Stimulated activated CD4-positive, alpha-beta T cell treated with anti-CD3 and anti-CD28 coated beads, Interleukin-12 subunit alpha, Interleukin-12 subunit beta, amount 100 ng/mL, for 4 hours (primary cell): ENCODE measurements at regions not wholly inside any gene's neighbourhood (a gene's known extent, or its start where the extent isn't known, plus 50 kb on each side); places are given as distances from the start of the nearest gene placed in this dataset.

Source experiments
- DNase-seq: peaks from one replicate; pipeline ENCODE4 v3.0.0-alpha.2; 2020

- DNase-seq, result no peak
Measured at GRCh38 chr16:79326549-79326948, 274.0 kb downstream of the MAF start.

DNA sequence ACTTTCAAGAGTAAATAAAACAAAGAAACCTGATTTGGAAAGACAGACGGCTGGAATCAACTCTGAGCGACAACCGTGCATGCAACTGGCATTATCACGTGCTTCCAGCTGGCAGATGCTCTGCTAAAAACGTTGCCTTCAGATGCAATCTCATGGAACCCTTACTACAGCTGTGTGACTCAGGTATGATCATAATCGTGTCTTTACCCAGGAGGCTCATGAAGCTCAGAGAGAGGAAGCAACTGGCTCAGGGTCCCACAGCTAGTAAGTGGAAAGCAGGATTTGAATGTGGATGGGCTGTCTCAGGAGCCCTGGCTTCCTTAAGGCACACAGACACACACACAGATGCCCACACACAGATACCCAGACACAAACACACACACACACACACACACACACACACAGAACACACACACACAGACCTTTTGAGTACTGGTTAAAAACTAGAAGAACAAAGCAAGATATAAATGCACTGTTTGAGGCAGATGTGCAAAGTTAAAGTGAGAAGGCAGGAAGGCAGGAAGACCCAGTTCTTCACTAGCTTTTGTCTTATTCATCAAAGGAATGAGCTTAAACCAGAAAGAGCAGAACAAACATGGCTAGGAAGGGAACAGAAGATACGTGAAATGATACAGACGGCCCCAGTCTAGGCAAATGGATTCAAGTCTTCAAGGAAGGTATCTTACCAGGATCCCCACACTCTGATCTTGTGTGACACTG, 275.2 kb downstream of the MAF start:
- DNase-seq, result no peak

- DNase-seq, result no peak
Measured at GRCh38 chr16:79320956-79321355, 279.6 kb downstream of the MAF start.

GRCh38 chr16:79318143-79318899, 282.2 kb downstream of the MAF start:
- no peak for DNase-seq

DNA sequence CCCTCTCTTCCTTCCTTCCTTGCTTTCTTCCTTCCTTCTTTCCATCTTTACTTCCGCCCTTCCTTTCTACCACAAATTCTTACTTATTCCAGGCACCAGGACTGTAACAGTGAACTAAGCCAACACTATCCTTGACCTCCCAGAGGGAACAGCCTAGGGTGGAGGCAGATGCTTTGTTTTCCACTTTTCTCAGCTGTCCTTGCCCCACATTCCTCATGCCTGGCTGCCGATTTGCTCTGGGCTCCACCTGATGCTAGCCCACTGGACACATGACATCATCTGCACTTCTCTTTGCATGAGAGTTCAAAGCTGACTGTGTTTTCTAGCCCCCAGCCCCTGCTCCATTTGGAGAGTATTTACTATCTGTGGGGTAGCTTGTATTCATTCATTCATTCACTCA, 283.0 kb downstream of the MAF start:
- no peak for DNase-seq

DNA sequence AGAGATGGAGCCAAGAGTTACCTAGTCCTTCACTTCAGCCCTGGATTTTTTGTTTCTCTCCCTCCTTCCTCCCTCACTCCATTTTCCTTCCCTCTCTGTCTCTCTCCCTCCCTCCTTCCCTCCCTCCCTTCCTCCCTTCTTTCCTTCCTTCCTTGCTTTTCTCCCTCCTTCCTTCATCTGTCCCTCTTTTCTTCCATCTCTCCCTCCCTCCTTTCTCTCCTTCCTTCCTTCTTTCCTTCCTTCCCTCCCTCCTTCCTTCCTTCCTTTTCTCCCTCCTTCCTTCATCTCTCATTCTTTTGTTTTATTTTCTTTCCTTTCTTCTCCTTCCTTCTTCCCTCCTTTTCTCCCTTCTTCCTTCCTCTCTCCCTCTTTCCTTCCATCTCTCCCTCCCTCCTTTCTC, 283.5 kb downstream of the MAF start:
- no peak for DNase-seq

DNA sequence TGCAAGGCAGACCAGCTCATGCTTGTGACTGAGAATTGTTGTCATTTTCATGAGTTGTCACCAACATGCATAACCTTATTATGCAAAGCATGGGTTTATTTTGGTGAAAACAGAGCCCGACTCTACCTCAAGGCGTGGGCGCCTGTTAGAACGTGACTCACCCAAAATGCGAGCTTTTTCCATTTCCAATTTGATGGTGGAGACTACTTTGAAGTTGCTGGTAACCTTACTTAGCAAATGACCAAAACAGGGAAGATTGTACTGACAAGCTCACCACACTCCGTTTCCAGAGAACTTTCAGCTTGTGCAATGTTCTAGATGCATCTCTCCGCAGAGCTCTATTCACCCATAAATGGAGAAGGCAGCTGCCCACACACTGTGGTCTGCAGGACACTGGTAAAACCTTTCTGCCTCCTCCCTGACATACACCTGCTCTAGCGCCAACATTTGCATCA, 284.5 kb downstream of the MAF start:
- peak; percentile 44 for DNase-seq

- no peak for DNase-seq
Measured at GRCh38 chr16:79312502-79312901, 288.0 kb downstream of the MAF start.

DNA sequence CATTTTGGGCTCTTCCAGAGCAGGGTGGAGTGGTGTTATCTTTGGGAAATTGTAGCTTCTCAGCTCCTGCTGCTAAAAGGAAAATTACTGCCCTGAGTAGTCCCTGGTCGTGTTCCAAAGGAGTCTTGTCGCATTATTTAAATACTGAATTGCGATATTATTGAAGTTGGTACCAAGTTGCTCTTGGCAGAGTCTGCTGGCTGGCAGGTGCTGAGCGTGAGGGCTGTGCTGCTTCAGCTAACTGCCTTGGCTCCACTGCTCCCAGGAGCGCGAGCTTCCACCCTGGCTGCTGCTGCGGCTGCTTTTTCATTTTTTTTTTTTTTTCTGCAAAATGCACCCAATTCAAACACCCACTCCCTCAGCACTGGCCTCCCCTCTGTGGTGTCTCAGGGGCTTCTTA, 289.8 kb downstream of the MAF start:
- no peak for DNase-seq

GRCh38 chr16:79309606-79310005, 290.9 kb downstream of the MAF start:
- DNase-seq, result no peak

- no peak for DNase-seq
Measured at GRCh38 chr16:79307214-79307613, 293.3 kb downstream of the MAF start.

- DNase-seq, result no peak
Measured at GRCh38 chr16:79305074-79305473, 295.5 kb downstream of the MAF start.

DNA sequence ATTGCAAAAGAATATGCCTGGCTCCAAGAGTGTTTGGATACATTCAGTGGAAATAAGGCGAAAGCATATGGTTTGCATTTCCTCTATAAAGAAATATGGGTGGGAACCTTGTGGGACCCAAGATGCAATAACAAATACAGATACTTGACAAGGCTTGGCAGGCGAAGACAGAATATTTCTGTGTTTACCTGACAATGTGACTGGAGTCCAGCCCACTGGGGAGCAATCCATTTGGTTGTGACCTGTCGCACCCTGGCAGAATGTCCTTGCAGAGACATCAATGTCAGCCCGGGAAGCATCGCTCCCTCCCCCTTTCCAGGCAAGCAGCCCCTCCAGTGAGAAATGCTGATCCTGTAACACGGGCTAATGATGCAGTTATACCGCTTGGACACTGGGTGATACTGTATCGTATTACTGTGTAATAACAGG, 296.6 kb downstream of the MAF start:
- DNase-seq, result no peak

GRCh38 chr16:79303206-79303605, 297.3 kb downstream of the MAF start:
- DNase-seq, result no peak

- DNase-seq, result no peak
Measured at GRCh38 chr16:79302731-79303130, 297.8 kb downstream of the MAF start.

DNA sequence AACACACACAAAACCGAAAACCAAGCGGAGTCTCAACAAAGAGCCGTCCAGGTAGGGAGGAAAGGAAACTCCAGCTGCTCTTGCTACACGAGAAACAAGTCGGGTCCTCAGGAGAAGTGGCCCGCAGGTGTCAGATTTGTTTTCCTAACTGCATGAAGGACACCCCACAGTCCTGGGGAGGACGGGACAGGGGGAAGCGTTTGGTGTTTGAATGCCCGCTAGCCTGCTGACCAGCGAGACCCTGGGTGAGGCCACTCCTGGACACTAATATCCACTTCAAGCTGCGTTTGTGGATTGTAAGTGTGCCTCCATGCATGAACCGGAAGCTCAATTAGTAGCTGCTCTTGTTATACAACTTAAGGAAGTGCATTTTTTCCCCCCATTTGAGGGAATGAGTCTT, 299.5 kb downstream of the MAF start:
- DNase-seq, result no peak

DNA sequence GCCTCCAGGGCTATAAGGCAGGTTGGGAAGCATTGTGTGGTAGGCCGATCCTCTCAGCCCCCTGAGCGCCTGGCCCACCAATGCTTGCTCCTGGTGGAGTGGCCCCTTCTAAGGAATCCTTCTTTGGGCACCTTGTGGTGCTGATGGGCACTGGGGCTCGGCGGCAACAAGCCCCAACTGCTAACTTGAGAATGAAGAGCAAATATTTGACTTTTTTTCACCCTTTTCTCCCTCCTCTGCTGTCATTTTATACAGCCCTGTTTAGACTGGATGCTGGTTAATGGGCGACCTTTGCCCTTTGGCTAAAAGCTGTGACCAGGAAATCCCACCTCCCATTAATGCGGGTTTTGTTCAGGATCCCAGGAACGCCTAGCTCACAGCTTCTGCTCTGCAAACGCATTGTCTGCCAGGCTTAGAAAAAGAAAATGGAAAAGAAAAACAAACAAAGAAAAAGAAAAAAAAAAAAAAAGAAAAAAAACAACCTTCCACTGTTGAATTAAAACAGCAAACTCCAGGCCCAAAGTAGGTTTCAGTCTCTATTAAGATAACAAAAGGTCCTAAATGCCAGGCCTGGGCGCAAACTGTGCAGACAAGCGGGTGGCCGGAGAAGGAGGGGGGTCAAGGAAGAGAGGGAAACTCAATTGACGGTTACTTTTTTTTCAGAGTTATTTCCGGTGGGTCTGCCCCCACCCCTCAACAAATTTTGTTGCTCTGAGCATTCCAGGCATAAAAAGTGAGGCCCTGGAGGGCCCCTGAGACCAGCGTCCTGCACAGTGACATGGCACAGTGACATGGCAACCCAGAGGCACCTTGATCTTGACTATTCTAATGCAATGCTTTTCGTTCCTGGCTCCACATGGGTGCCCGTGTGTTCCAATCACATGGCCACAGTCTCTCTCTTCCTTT, 301.4 kb downstream of the MAF start:
- no peak for DNase-seq

DNA sequence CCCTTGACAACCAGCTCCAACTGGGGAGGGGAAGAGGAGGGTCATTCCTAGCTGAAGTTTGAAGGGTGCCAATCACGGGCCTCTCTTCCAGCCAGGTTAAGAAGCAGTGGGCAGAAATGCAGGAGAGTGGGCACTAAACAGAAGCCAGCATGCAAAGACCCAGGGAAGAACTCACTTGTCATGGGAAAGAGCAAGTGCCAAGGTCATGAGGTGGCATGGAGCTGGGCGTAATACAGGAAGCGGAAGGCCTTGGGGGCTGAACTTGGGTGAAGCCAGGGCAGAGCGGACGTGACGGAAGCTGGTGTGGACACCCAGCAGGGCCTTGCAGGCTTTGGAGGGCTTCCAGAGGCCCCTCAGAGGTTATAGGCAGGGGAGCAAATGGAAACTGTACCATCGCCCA, 302.1 kb downstream of the MAF start:
- DNase-seq, result no peak

DNA sequence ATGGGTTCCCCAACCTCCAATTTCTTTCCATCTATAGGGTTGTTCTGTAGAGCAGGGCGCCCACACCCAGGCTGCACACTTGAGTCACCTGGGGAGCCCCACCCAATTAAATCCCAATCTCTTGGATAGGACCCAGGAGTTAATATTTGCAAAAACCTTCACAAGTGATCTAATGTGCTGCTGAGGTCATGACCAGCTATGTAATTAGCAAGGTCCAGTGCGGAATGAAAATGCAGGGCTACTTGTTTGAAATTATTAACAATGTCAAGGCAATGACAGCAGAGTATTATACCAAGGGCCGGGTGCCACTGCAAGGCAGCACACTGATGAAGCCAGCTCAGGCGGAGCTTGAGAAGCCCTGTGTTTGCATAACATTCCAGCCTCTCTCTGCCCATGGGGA, 302.7 kb downstream of the MAF start:
- no peak for DNase-seq

GRCh38 chr16:79297296-79297695, 303.2 kb downstream of the MAF start:
- DNase-seq, result no peak

DNA sequence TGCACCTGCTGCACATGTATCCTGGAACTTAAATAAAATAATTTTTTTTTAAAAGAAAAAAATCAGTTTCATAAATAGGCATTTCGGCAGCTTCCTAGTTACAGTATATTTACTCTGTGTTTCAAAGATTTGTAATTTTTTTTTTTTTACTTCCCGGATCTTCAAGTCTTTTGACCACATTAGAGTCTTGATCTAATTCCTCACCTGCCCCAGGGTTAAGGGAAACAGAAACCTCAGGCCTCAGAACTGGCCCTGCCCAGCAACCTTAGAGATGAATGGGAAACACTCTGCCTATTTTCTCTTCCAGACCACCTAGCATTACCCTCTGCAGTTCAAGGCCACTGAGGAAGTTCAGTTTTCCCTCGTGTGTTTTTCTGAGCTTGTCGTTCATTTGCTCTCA, 304.0 kb downstream of the MAF start:
- DNase-seq, result no peak

- DNase-seq, result no peak
Measured at GRCh38 chr16:79295746-79296145, 304.8 kb downstream of the MAF start.

DNA sequence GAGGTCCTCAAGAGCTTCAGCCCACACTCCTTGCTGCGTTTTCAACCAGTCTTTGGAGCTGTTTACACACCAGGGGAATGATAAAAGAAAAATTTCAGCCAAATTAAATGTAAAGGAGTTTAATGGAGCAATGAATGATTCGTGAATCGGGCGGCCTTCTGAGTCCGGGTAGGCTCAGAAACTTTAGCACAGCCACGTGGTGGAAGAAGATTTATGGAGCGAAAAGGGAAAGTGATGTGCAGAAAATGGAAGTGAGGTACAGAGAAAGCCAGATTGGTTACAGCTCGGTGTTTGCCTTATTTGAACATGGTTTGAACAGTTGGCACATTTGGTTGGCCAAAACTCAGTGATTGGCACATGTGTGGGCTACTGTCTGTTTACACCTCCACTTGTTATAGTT, 305.4 kb downstream of the MAF start:
- no peak for DNase-seq

- no peak for DNase-seq
Measured at GRCh38 chr16:79294568-79294967, 306.0 kb downstream of the MAF start.
